B cell (primary cell): ENCODE measurements at regions not wholly inside any gene's neighbourhood (a gene's known extent, or its start where the extent isn't known, plus 50 kb on each side); places are given as distances from the start of the nearest gene placed in this dataset.

ENCODE experiments used
- ATAC-seq: fragments of 200-7000 bp; cut with Tn5 transposase; one replicate; pipeline ENCODE4 v1.10.0; 2021; ENCODE audit warnings: low read depth, mild to moderate bottlenecking, moderate number of reproducible peaks, moderate library complexity
- CTCF ChIA-PET: fragments of 350-600 bp; sonication (Branson Sonifier 250); formaldehyde crosslinking; loops from one replicate; lab custom pipeline; 2021; ENCODE audit warnings: antibody characterized with exemption, inconsistent platforms; lab: Charles Lee
- POLR2A ChIA-PET: fragments of 350-600 bp; sonication (Branson Sonifier 250); formaldehyde crosslinking; loops from one replicate; lab custom pipeline; 2021; ENCODE audit warnings: antibody characterized with exemption; lab: Charles Lee
- DNase-seq: peaks from one replicate; pipeline ENCODE4 v3.0.0; 2013
- H2AFZ ChIP-seq: 2 replicates; pipeline ENCODE4 v1.6.1; 2012; ENCODE audit warnings: mild to moderate bottlenecking, low read depth, low read length; ENCODE audit not compliant: insufficient read depth, poor library complexity, severe bottlenecking
- H3K27ac ChIP-seq, 2 donors: 1 replicate in 1 of 2; 2 replicates in 1 of 2; pipeline ENCODE4 v1.5.1; 2012 to 2013; ENCODE audit warnings: low read length in 2 of 2, mild to moderate bottlenecking in 2 of 2, moderate library complexity in 1 of 2
- H3K27me3 ChIP-seq, 4 experiments: fragments of 200-600 bp in 1 of 4; sonication (generic) in 1 of 4; replicated peaks in 1 of 4; 1 replicate in 2 of 4; 2 replicates in 2 of 4; pipeline versions ENCODE4 v1.6.1 to v1.7.0; 2013 to 2016; ENCODE audit warnings: low read length in 3 of 4, mild to moderate bottlenecking in 2 of 4, mixed read lengths in 1 of 4, moderate library complexity in 1 of 4; ENCODE audit not compliant: insufficient read depth in 4 of 4, control insufficient read depth in 3 of 4; ENCODE audit errors: control extremely low read depth in 1 of 4
- H3K36me3 ChIP-seq, 2 experiments: replicated peaks in 1 of 2; 1 replicate in 1 of 2; 2 replicates in 1 of 2; pipeline versions ENCODE4 v1.6.1 to v1.7.1; 2013; ENCODE audit warnings: low read length in 1 of 2; ENCODE audit not compliant: insufficient read depth in 2 of 2, control insufficient read depth in 1 of 2; ENCODE audit errors: control extremely low read depth in 1 of 2, extremely low read depth in 1 of 2
- H3K4me1 ChIP-seq, 2 donors: fragments of 200-600 bp in 1 of 2; sonication (generic) in 1 of 2; 1 replicate in 1 of 2; 2 replicates in 1 of 2; pipeline versions ENCODE4 v1.5.1 to v1.6.1; 2013 to 2017; ENCODE audit warnings: low read length in 2 of 2; ENCODE audit not compliant: control insufficient read depth in 2 of 2, insufficient read depth in 2 of 2
- H3K4me2 ChIP-seq: replicated peaks from 2 replicates; pipeline ENCODE3; 2012; ENCODE audit warnings: mild to moderate bottlenecking, low read depth, low read length; ENCODE audit not compliant: poor library complexity, severe bottlenecking
- H3K4me3 ChIP-seq, 5 experiments: fragments of 200-600 bp in 1 of 5; sonication (generic) in 1 of 5; 1 replicate in 3 of 5; 2 replicates in 2 of 5; pipeline versions ENCODE4 v1.5.1 to v1.7.0; 2011 to 2016; ENCODE audit warnings: low read length in 4 of 5, mild to moderate bottlenecking in 4 of 5, low read depth in 2 of 5, control low read depth in 1 of 5, moderate library complexity in 1 of 5; ENCODE audit not compliant: insufficient read depth in 1 of 5; ENCODE audit errors: control extremely low read depth in 1 of 5, extremely low read depth in 1 of 5
- H3K79me2 ChIP-seq: fragments of 200-600 bp; sonication (generic); one replicate; pipeline ENCODE4 v1.6.0; 2016; ENCODE audit warnings: low read length; ENCODE audit not compliant: control insufficient read depth, insufficient read depth
- H3K9ac ChIP-seq: fragments of 200-600 bp; sonication (generic); 2 replicates; pipeline ENCODE4 v1.6.1; 2017; ENCODE audit warnings: mild to moderate bottlenecking, low read length, moderate library complexity
- H3K9me3 ChIP-seq, 3 donors: one replicate each; pipeline versions ENCODE4 v1.6.1 to v1.7.1; 2013; ENCODE audit warnings: low read length in 2 of 3; ENCODE audit not compliant: control insufficient read depth in 2 of 3, insufficient read depth in 1 of 3; ENCODE audit errors: control extremely low read depth in 1 of 3
- H4K20me1 ChIP-seq: 2 replicates; pipeline ENCODE4 v1.6.0; 2012; ENCODE audit warnings: mild to moderate bottlenecking, low read length; ENCODE audit not compliant: insufficient read depth, control insufficient read depth, poor library complexity, severe bottlenecking
- H3K27ac Mint-ChIP-seq: one replicate; pipeline ENCODE4 v1.8.0; 2021; ENCODE audit warnings: mixed read lengths
- H3K27me3 Mint-ChIP-seq: one replicate; pipeline ENCODE4 v1.8.0; 2021; ENCODE audit warnings: mixed read lengths
- H3K4me1 Mint-ChIP-seq: one replicate; pipeline ENCODE4 v1.8.0; 2021; ENCODE audit warnings: mixed read lengths
- H3K4me3 Mint-ChIP-seq: one replicate; pipeline ENCODE4 v1.8.0; 2021; ENCODE audit warnings: mixed read lengths
- H3K9me3 Mint-ChIP-seq: one replicate; pipeline ENCODE4 v1.8.0; 2022; ENCODE audit warnings: mixed read lengths; ENCODE audit not compliant: insufficient read depth
- EZH2 ChIP-seq: IDR thresholded peaks from 2 replicates; pipeline ENCODE4 v1.6.1; 2012; ENCODE audit warnings: borderline replicate concordance, low read depth, mild to moderate bottlenecking, moderate library complexity, low read length; ENCODE audit not compliant: insufficient read depth, poor library complexity, severe bottlenecking
- WGBS: methylation state at CpG from one replicate; pipeline ENCODE4 v1.1.5; 2013; ENCODE audit warnings: missing lambda C conversion rate; ENCODE audit not compliant: insufficient coverage; 5-methylcytosine and 5-hydroxymethylcytosine counted together
- intact Hi-C: fragments of 100-400 bp; cut with micrococcal nuclease; formaldehyde crosslinking; loops from one replicate; pipeline ENCODE4 v1.10.0; 2022
- TF ChIP-seq, protein P1 (sequence below): fragments of 200-600 bp; IDR thresholded peaks from one replicate; pipeline ENCODE4 v1.8.0; 2022; ENCODE audit warnings: antibody characterized with exemption, mild to moderate bottlenecking

DNA sequence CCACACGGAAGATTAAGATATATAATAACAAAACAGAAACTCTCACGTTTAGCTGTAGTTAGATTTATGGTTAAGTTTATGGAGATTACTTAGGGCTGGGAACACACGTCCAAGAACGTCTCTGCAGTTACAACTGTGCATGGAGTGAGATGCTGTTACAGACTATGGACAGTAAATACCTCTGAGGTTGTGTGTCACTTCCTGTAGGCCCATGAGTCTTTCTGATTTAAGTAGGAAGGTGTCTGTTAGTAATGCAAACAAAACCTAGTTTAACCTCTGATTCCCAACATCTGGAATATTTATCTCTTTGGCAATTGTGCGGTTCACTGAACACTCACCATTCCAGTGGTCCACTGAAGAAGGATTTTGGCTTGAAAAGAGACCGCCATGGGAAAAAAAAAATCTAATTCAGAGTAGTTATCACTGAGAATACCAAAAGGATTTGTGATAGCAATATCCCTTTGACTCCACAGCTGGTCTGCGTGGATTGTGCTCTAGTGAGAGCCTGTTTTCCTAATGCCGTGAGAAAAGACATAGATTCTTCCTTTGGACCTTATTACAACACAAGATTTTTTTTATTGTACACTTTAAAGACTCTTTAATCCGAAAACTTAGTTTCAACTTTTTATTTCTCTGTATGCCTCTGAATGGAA, 478.2 kb upstream of the CITED2 start:
- Mint-ChIP-seq H3K27ac (no peak overlapping the region), H3K27me3 (no peaks in the 10 kb centered on the region), H3K4me3 (no peak overlapping the region), H3K4me1 (no peaks in the 10 kb centered on the region), H3K9me3 (no peaks in the 10 kb centered on the region)
- Histone ChIP-seq H3K36me3 (no peaks in the 10 kb centered on the region), H3K4me1 (no peaks in the 10 kb centered on the region), H3K9me3 (peaks cover 0 to 4% (median 0%) of the 10 kb centered on the region in 3 donors), H2AFZ (no peak overlapping the region), H3K79me2 (no peaks in the 10 kb centered on the region), H3K27ac (no peak overlapping the region), H3K27me3 (no peaks in the 10 kb centered on the region), H3K9ac (no peak overlapping the region), H3K4me3 (no peak overlapping the region), H3K4me2 (no peak overlapping the region), H4K20me1 (no peaks in the 10 kb centered on the region)
- ATAC-seq, result no peak
- TF ChIP-seq EZH2, result no peak
- TF ChIP-seq, protein P1, sequence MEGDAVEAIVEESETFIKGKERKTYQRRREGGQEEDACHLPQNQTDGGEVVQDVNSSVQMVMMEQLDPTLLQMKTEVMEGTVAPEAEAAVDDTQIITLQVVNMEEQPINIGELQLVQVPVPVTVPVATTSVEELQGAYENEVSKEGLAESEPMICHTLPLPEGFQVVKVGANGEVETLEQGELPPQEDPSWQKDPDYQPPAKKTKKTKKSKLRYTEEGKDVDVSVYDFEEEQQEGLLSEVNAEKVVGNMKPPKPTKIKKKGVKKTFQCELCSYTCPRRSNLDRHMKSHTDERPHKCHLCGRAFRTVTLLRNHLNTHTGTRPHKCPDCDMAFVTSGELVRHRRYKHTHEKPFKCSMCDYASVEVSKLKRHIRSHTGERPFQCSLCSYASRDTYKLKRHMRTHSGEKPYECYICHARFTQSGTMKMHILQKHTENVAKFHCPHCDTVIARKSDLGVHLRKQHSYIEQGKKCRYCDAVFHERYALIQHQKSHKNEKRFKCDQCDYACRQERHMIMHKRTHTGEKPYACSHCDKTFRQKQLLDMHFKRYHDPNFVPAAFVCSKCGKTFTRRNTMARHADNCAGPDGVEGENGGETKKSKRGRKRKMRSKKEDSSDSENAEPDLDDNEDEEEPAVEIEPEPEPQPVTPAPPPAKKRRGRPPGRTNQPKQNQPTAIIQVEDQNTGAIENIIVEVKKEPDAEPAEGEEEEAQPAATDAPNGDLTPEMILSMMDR, result no peak
- DNase-seq, result no peak
- ChIA-PET POLR2A (no interaction called here), CTCF (no interaction called here)
- no CpG with 5 or more reads among the region's 9 CpGs for whole genome bisulfite sequencing
- intact Hi-C loops, result no loop called here

DNA sequence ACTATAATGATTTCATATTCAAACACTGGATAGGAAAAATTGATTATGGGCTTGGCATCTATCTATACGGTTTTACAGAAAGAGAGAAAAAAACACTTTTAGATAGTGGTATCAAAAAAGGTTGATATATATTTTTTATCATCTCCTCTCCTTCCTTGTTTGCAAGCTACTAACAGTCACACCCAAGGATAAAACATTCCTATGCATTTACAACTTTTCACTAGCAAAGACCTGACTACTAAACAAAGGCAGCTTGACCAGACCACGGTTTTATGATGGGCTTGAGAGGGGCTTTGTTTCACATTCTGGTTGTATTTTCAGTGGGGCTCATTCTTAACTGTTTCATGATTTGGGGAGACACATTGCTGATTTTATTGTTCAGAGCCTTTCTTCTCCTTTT, 477.6 kb upstream of the CITED2 start:
- DNase-seq (no peak), ATAC-seq (no peak)
- Mint-ChIP-seq H3K27me3 (no peaks in the 10 kb centered on the region), H3K4me1 (peaks cover 2% of the 10 kb centered on the region), H3K4me3 (no peak overlapping the region), H3K9me3 (no peaks in the 10 kb centered on the region), H3K27ac (no peak overlapping the region)
- CTCF ChIA-PET, result no interaction called here
- no peak overlapping the region for H3K9ac ChIP-seq
- H3K27ac ChIP-seq, result no peak overlapping the region
- peaks cover 2% of the 10 kb centered on the region in 2 donors for H3K4me1 ChIP-seq
- H3K9me3 ChIP-seq, result peaks cover 0 to 4% (median 0%) of the 10 kb centered on the region in 3 donors
- H3K4me3 ChIP-seq, result no peak overlapping the region
- no CpG with 5 or more reads among the region's 2 CpGs for WGBS
- H2AFZ ChIP-seq, result no peak overlapping the region
- H3K27me3 ChIP-seq, result no peaks in the 10 kb centered on the region
- H3K4me2 ChIP-seq, result no peak overlapping the region
- no peaks in the 10 kb centered on the region for H4K20me1 ChIP-seq
- intact Hi-C loops, result no loop called here
- POLR2A ChIA-PET, result no interaction called here
- TF ChIP-seq, protein P1, result no peak
- TF ChIP-seq EZH2, result no peak
- no peaks in the 10 kb centered on the region for H3K79me2 ChIP-seq
- no peaks in the 10 kb centered on the region for H3K36me3 ChIP-seq
